GM13976 (cell line): ENCODE measurements at regions not wholly inside any gene's neighbourhood (a gene's known extent, or its start where the extent isn't known, plus 50 kb on each side); places are given as distances from the start of the nearest gene placed in this dataset.

ENCODE experiments used
- DNase-seq: peaks from one replicate; pipeline ENCODE4 v3.0.0; 2012; ENCODE audit warnings: low spot score
- in situ Hi-C: fragments of 300-500 bp; cut with MboI; formaldehyde crosslinking; loops from one replicate; pipeline ENCODE4 v1.12.0; 2022; ENCODE audit warnings: low sequenced_read_pairs, mixed read lengths, inconsistent platforms; ENCODE audit not compliant: unreplicated experiment
- TF ChIP-seq, protein P1 (sequence below): IDR thresholded peaks from 2 replicates; pipeline ENCODE4 v1.5.1; 2012; ENCODE audit warnings: borderline replicate concordance, mild to moderate bottlenecking; ENCODE audit not compliant: insufficient read depth; ENCODE audit errors: extremely low read depth, missing control alignments, control extremely low read depth

DNA sequence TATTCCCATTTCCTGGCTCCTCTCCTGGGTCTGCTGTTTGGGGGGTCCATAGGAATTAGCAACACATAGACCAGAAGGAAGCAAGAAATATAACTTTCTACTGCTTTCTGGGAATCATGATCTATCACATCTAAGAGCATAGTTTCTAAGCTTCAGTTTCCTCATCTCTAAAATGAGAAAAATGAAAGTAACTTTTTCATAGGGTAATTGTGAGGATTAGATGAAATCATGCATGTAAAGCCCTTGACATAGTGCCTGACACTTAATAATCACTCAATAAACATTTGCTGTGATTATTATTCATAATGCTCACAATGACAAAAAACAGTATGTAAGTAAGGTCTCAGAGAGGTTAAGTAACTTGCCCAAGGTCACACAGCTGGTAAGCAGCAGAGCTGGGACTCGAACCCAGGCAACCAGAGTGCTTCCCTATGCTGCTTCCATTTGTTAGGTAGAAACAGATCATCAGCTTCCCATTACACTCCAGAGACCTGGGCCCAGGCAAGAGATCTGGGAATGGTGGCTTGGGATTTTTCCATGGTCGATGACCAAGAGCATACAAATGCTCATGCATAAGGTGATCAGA lies 86.6 kb upstream of the MAFB start:
- in situ Hi-C loops: no loop called here
- TF ChIP-seq, protein P1, sequence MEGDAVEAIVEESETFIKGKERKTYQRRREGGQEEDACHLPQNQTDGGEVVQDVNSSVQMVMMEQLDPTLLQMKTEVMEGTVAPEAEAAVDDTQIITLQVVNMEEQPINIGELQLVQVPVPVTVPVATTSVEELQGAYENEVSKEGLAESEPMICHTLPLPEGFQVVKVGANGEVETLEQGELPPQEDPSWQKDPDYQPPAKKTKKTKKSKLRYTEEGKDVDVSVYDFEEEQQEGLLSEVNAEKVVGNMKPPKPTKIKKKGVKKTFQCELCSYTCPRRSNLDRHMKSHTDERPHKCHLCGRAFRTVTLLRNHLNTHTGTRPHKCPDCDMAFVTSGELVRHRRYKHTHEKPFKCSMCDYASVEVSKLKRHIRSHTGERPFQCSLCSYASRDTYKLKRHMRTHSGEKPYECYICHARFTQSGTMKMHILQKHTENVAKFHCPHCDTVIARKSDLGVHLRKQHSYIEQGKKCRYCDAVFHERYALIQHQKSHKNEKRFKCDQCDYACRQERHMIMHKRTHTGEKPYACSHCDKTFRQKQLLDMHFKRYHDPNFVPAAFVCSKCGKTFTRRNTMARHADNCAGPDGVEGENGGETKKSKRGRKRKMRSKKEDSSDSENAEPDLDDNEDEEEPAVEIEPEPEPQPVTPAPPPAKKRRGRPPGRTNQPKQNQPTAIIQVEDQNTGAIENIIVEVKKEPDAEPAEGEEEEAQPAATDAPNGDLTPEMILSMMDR: no peak

DNA sequence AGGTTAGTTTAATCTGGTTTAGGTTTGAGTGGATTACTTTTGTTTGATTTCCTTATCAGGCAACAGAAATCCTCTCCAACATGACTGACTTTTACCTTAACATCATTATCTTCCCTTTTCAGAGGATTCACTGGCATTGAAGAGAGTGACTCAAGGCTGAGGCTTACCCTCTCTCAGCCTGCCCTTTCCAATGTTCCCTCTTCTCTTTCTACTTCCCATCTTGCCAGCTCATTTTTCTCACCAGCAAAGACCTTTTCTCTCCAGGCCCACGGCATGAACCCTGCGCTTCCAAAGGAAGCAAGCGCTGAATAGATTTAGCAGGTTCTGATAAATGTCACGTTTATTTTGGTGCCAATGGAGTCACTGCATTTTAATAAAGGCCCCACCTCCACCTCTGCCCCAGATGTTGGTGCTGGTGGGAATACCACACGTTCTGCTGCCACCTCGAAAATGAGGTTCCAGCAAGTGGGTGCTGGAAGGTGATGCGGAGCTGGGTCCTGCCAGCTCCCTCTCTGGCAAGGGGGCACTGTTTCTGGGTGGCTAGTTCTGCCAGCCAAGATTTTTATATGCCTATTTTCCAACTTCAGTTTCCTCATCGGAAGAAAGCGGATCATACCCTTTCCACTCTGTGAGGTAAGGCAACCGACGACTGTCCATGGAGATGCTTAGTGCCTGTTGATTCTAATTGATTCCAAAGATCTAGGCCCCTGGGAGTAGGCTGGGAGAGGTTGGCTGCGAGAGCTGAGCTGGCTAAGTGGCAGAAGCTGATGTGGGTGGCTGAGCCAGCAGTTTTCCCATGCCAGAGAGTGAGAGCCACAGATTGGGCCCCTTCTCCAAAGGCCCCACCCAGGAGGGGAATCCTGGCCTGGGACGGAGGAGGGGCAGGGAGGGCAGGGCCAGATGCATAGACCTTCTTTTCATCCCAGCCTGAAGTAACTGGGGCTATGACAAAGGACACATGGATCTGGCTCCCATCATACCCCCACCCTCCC lies 87.7 kb upstream of the MAFB start:
- in situ Hi-C loops: no loop called here

More for the DNA sequence above, 86.6 kb upstream of the MAFB start:
- DNase-seq: no peak

DNA sequence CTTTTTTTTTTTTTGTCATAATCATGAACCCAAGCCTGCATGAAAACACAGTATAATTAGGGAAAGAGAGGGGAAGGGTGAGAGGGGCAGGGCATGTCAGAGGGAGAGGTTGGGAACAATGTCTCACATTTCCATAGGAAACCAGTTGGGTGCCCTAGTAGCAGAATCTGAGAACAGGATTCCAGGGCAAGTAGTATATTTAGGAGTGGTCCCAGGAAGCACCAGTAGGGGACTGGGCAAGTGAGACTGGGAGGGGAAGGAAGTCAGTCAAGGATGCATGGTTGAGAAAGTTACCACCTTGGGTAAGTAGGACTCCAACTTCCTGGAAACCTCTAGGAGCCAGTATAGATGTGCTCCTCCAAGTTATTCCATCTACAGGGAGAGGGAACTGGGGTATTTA lies 88.6 kb upstream of the MAFB start:
- TF ChIP-seq, protein P1: no peak
- in situ Hi-C loops: no loop called here
- no peak for DNase-seq

More for the DNA sequence above, 87.7 kb upstream of the MAFB start:
- DNase-seq: no peak
- TF ChIP-seq, protein P1: no peak

DNA sequence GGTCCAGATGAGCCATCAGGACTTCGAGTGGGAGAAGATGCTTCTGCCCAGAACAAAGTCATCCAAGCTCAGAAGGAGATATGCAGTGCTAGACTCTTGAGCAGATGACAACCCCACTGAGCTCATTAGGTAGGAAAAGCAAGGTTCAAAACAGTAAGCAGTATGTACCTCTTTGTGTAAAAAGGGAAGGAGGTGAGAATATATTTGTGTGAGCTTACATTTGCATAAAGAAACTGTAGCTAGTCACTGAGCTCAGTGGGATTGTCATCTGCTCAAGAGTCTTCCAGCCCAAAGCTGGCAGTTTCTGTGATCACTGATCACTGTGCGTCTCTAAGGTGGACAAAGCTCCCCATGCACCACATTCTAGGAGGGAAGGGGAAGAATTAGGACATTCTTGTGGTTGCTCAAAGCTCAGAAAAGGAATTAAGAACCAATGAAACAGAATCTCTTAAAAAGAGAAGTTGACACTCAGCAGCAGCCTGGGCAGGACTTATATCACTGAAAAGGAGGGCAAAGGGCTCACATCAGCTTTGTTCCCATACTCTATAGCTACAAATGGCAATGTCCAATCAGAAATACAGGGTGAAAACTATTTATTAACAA lies 90.0 kb upstream of the MAFB start:
- no peak for DNase-seq
- in situ Hi-C loops: no loop called here
- TF ChIP-seq, protein P1: no peak

DNA sequence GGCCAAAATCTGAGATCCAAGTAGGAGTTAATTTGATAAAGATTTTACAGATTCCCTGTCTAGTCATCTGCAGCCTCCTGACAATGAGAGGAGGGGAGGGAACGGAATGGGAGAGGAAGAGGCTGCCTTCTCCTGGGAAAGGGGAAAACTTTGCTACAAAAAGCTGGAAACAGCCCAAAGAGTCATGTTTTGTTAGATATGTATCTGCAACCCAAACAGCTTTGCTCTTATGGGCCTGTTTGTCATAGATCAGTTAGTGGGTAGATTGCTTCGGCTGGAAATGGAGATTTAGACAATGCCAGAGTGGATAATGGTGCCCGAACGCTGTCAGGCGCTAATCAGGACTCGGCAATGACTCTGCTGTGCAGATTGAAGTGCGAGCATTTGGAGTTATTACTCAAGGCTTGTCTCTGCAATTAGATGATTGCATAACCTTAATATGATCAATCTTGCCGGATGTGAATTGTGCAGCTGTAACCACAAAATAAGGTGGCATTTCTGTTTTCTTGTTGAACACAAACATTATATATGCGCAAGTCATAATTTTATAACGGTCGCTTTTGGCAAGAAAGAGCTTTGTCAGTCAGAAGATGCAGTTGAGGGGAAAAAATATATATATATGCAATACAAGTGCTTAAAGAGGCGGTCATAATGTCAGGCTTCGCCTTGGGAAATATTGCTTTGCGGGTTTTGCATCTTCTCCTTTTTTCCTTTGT lies 92.4 kb upstream of the MAFB start:
- TF ChIP-seq, protein P1: no peak
- in situ Hi-C loops: no loop called here
- no peak for DNase-seq

DNA sequence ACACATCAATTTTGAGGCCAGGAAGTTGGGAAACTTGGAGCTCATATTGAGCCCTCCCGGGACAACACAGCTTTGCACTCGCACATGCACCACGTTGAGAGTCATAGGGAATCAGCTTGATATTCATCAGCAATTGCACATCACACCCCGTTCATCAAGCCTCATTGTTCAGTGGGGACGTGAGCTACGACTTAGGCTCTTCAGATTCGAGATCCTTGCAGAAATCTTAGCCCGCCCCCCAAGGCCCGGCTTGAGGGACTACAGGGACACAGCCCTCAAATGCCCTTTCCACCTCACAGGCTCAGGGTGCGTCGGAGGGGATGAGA lies 93.0 kb upstream of the MAFB start:
- TF ChIP-seq, protein P1: no peak
- no peak for DNase-seq
- in situ Hi-C loops: no loop called here
